Hindlimb muscle (tissue), 1 donor: ENCODE measurements at regions not wholly inside any gene's neighbourhood (a gene's known extent, or its start where the extent isn't known, plus 50 kb on each side); places are given as distances from the start of the nearest gene placed in this dataset.
"Not testable (repeated sequence)": the region's sequence is repeated elsewhere in the genome, so short reads cannot be mapped to it uniquely, and the experiment has no call there.

Experiments
- DNase-seq: peaks from one replicate; pipeline ENCODE4 v3.0.0-alpha.2; 2013

GRCh38 chr3:44146073-44146472 is 95.6 kb upstream of the TOPAZ1 start:
- no peak for DNase-seq

GRCh38 chr3:44159696-44160300 is 81.9 kb upstream of the TOPAZ1 start:
- no peak for DNase-seq

DNA sequence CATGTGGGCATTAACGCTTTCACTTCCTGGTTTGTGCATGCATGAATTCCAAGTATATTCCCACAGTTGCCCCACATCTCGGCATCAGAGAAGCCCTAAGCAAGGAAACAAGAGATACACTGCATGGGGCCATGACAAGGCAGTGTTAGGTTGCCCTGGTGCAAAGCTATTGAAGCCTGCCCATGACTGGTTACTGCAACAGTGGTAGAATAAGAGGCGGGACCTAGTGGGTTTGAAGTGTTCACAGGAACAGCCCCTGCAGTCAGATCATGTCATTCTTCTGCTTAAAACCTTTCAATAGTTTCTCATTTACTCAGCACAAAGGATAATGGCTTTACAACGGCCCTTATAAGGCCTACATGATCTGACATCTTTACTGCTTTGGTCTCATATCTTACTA is 80.9 kb upstream of the TOPAZ1 start:
- DNase-seq: no peak

DNA sequence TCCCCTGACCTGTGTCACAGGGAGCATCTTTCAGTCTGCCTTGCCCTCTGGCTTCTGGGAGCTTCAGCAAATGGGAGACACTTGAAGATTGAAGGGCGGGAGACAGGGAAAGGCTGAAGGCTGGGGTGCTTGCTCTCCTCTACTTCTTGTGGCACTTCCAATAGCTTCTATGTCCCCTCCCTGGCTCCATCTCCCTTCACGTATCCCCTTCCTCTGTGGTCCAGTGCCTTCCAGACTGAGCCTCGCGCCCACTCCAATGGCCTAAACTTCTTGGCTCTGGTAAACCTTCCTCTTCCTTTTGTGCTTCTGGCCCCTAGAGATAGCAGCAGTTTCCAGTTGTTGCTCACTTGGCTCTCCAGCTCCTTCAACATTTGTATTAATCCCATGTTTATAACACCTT is 69.8 kb upstream of the TOPAZ1 start:
- DNase-seq: no peak

GRCh38 chr3:44172701-44173100 is 69.0 kb upstream of the TOPAZ1 start:
- DNase-seq: not testable (repeated sequence)

DNA sequence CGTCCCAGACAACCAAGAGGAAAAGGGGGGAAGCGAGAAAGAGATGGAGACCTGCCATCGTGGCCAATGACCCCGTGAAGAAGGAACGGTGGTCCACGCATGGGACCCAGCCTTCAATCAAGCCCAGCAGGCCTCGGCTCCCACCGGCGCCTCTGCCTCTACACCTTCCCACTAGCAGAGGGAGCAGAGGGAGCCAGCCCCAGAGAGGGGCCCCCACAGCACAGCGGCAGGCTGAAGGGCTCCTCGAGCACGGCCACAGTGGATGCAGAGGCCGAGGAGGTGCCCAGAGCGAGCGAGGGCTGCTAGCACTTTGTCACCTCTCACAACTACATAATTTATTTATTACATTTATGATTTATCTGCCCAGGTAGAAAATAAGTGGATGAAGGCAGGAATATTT is 68.4 kb upstream of the TOPAZ1 start:
- DNase-seq: no peak

- DNase-seq: no peak
These were observed 66.6 kb upstream of the TOPAZ1 start for GRCh38 chr3:44175070-44175469.

DNA sequence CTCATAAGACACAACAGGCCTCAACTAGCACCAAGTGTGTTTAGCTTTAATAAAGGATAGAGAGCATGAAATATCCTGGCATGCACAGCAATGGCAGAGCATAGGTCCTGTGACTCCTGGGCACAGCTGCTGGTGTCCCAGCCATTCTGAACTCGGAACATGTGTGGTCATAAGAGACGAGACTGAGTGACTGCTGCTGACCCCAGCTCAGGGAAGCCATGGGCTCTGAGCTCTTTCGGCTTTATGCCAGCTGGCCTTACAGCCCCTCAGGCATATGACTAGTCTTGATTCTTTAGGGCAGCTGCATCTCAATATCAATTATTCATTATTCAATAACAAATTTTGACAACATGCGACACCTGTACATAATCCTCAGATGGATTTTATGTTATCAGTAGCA is 62.4 kb upstream of the TOPAZ1 start:
- peak; percentile 3 for DNase-seq

DNA sequence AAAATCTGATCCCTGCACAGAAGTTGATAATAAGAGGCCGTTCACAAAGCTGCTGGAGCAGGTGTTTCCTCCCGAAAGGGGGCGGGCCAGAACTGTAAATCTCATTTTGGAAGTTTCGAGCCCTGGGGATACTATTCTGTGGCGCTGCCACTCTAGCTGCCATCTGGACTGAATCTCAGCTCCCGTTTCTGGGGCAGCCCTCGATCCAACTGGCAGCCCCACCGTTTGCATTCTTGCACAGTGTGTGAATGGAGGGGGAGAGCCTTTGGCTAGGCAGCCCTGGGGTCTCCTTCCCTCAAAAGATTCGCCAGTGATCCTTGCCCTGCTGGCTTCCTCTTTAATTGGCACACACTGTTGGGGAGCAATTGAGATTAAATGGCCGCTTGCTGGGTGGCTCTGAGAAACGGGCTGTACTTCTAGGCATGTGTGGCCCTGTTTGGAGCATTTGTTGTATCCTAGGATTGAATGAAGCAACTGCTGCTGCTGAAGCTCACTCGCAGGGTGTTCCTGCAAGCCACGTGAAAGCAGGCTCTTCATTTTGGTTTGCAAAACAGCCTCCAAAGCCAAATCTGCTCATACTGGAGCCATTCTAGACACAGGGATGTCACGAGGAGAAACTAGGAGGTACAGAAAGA is 57.2 kb upstream of the TOPAZ1 start:
- DNase-seq: peak; percentile 8

DNA sequence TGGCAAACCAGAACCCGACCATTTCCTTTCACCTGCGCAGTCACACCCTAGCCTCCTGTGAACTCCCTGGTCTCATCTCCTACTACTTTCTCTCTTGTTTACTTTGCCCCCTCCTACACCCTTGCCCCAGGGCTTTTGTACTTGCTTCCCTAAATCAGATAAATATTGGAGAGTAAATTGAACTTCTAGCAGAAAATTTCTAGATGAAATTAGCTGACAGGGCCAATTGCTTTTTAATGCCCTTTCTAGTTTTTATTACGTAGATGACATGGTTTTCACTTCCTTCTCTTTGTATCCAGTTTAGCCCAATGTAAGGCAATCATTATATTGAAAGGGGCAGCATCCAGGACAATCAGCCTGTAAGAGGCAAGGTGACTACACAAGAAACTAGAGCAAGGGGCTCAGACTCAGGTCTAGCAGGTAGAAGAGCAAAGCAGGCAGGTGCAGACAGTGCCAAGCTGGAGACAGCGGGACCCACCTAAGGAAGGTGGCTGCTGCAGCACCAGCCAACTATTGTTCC is 56.2 kb upstream of the TOPAZ1 start:
- no peak for DNase-seq

DNA sequence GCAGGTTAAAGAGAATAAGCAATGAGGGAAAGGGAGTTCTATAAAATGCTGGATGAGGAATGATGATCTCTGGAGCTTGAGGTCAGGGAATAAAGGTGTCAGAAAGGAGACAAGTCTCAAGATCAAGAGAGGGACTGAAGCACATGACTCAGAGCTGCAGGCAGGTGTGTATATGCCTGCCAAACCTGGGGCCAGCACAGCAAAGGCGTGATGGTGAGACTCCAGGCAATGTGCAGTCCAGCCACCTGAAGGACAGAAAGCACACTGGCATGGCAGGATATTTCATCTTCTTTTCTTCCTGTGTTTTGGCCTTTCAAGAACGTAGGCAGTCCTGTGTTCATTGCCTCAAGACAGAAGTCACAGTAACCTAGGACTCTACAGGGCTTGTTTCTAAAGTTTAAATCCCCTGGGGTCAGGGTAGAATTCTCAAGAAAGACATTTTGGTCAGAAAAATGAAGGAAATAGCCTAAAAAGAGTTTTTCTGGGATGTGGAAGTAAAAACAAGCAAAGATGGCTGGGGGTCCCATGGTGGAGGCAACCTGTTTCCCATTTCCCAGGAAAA is 55.5 kb upstream of the TOPAZ1 start:
- no peak for DNase-seq

GRCh38 chr3:44186712-44187111 is 55.0 kb upstream of the TOPAZ1 start:
- no peak for DNase-seq
